ENCODE measurements at regions not wholly inside any gene's neighbourhood (a gene's known extent, or its start where the extent isn't known, plus 50 kb on each side); places are given as distances from the start of the nearest gene placed in this dataset.
"Not testable (repeated sequence)": the region's sequence is repeated elsewhere in the genome, so short reads cannot be mapped to it uniquely, and the experiment has no call there.

GRCh38 chr6:150694889-150695288 lies 95.2 kb downstream of the PLEKHG1 start:
- Histone ChIP-seq H3K27ac (no peak overlapping the region), H3K4me1 (no peaks in the 10 kb centered on the region), H3K27me3 (no peaks in the 10 kb centered on the region), H3K9me3 (no peaks in the 10 kb centered on the region), H3K4me3 (no peak overlapping the region), H3K36me3 (no peaks in the 10 kb centered on the region)
- no peak for TF ChIP-seq CTCF (IDR thresholded peaks at IDR 0.05)
- no peak for DNase-seq (ENCODE audit: low spot score in 2 of 2)
- intact Hi-C loops (cut with DNase I), result no loop called here

- H3K27ac ChIP-seq, result no peak overlapping the region
- intact Hi-C loops (cut with DNase I), result no loop called here
- TF ChIP-seq CTCF (IDR thresholded peaks at IDR 0.05), result no peak
- H3K36me3 ChIP-seq, result no peaks in the 10 kb centered on the region
- no peak for DNase-seq (ENCODE audit: low spot score in 2 of 2)
- no peaks in the 10 kb centered on the region for H3K4me1 ChIP-seq
- H3K27me3 ChIP-seq, result no peaks in the 10 kb centered on the region
- no peaks in the 10 kb centered on the region for H3K9me3 ChIP-seq
- no peak overlapping the region for H3K4me3 ChIP-seq
Observed at GRCh38 chr6:150695652-150696051, 96.0 kb downstream of the PLEKHG1 start.

- Histone ChIP-seq H3K36me3 (no peaks in the 10 kb centered on the region), H3K27me3 (no peaks in the 10 kb centered on the region), H3K27ac (no peak overlapping the region), H3K4me3 (no peak overlapping the region), H3K9me3 (no peaks in the 10 kb centered on the region), H3K4me1 (no peaks in the 10 kb centered on the region)
- intact Hi-C loops (cut with DNase I), result no loop called here
- TF ChIP-seq CTCF (IDR thresholded peaks at IDR 0.05), result no peak
- no peak for DNase-seq (ENCODE audit: low spot score in 2 of 2)
Observed at GRCh38 chr6:150696190-150696589, 96.5 kb downstream of the PLEKHG1 start.

- H3K4me1 ChIP-seq; DNase-seq (ENCODE audit: low spot score in 2 of 2); H3K4me3 ChIP-seq; H3K9me3 ChIP-seq; H3K27me3 ChIP-seq; intact Hi-C loops (cut with DNase I); H3K27ac ChIP-seq; H3K36me3 ChIP-seq: not testable (repeated sequence)
Observed at GRCh38 chr6:150696918-150697317, 97.2 kb downstream of the PLEKHG1 start.

GRCh38 chr6:150697515-150697914 lies 97.8 kb downstream of the PLEKHG1 start:
- H3K36me3 ChIP-seq, result no peaks in the 10 kb centered on the region
- DNase-seq (ENCODE audit: low spot score in 2 of 2), result no peak
- H3K27me3 ChIP-seq, result no peaks in the 10 kb centered on the region
- H3K27ac ChIP-seq, result no peak overlapping the region
- no peak overlapping the region for H3K4me3 ChIP-seq
- no peaks in the 10 kb centered on the region for H3K9me3 ChIP-seq
- H3K4me1 ChIP-seq, result no peaks in the 10 kb centered on the region
- TF ChIP-seq CTCF (IDR thresholded peaks at IDR 0.05), result no peak
- intact Hi-C loops (cut with DNase I), result no loop called here

- Histone ChIP-seq H3K4me1 (no peaks in the 10 kb centered on the region), H3K4me3 (no peak overlapping the region)
- DNase-seq (ENCODE audit: low spot score in 2 of 2), result no peak
Observed at GRCh38 chr6:150698391-150698790, 98.7 kb downstream of the PLEKHG1 start.

More at GRCh38 chr6:150698391-150698790, 98.7 kb downstream of the PLEKHG1 start:
- Histone ChIP-seq H3K27ac (no peak overlapping the region), H3K9me3 (no peaks in the 10 kb centered on the region), H3K27me3 (no peaks in the 10 kb centered on the region), H3K36me3 (no peaks in the 10 kb centered on the region)
- intact Hi-C loops (cut with DNase I), result no loop called here
- TF ChIP-seq CTCF (IDR thresholded peaks at IDR 0.05), result no peak

All from ascending aorta (tissue), 2 donors.